T-cell (primary cell): ENCODE measurements at regions not wholly inside any gene's neighbourhood (a gene's known extent, or its start where the extent isn't known, plus 50 kb on each side); places are given as distances from the start of the nearest gene placed in this dataset.
"Not testable (repeated sequence)": the region's sequence is repeated elsewhere in the genome, so short reads cannot be mapped to it uniquely, and the experiment has no call there.

Source experiments
- ATAC-seq, 4 experiments: fragments of 200-7000 bp in 3 of 4; fragments of 150-1000 bp in 1 of 4; cut with Tn5 transposase; replicated peaks in 1 of 4; 1 replicate in 3 of 4; 2 replicates in 1 of 4; pipeline ENCODE4 v1.10.0; 2021; ENCODE audit warnings: moderate library complexity in 3 of 4, mild to moderate bottlenecking in 2 of 4, moderate number of reproducible peaks in 1 of 4
- CTCF ChIA-PET, 2 donors: fragments of 300-600 bp; sonication (Branson Sonifier 250); formaldehyde crosslinking; loops; one replicate each; lab custom pipeline; 2022; ENCODE audit warnings: antibody characterized with exemption in 2 of 2; lab: Charles Lee
- POLR2A ChIA-PET, 2 donors: fragments of 300-600 bp; sonication (Branson Sonifier 250); formaldehyde crosslinking; loops; one replicate each; lab custom pipeline; 2022; ENCODE audit warnings: antibody characterized with exemption in 2 of 2; lab: Charles Lee
- DNase-seq, 35 experiments: peaks; one replicate each; pipeline versions ENCODE4 v3.0.0 to v3.0.0-alpha.2; 2013 to 2023
- H3K27ac ChIP-seq: one replicate; pipeline ENCODE4 v1.5.1; 2013; ENCODE audit warnings: low read length
- H3K27me3 ChIP-seq, 2 experiments: replicated peaks in 1 of 2; 1 replicate in 1 of 2; 2 replicates in 1 of 2; pipeline versions ENCODE4 v1.6.1 to v1.7.0; 2013; ENCODE audit warnings: low read length in 1 of 2, mixed read lengths in 1 of 2; ENCODE audit not compliant: control insufficient read depth in 2 of 2, insufficient read depth in 2 of 2; ENCODE audit errors: extremely low read depth in 1 of 2
- H3K36me3 ChIP-seq, 2 donors: 1 replicate in 1 of 2; 2 replicates in 1 of 2; pipeline versions ENCODE4 v1.6.1 to v1.7.0; 2013; ENCODE audit warnings: low read length in 1 of 2; ENCODE audit not compliant: control insufficient read depth in 2 of 2, insufficient read depth in 1 of 2; ENCODE audit errors: extremely low read depth in 1 of 2
- H3K4me1 ChIP-seq, 2 experiments: 1 replicate in 1 of 2; 2 replicates in 1 of 2; pipeline versions ENCODE4 v1.6.1 to v1.7.0; 2013; ENCODE audit warnings: low read length in 2 of 2, mixed read lengths in 1 of 2; ENCODE audit not compliant: insufficient read depth in 2 of 2, control insufficient read depth in 1 of 2; ENCODE audit errors: extremely low read depth in 1 of 2
- H3K4me3 ChIP-seq, 2 donors: 1 replicate in 1 of 2; 2 replicates in 1 of 2; pipeline versions ENCODE4 v1.5.1 to v1.7.0; 2013; ENCODE audit warnings: mild to moderate bottlenecking in 2 of 2, low read length in 1 of 2, moderate library complexity in 1 of 2; ENCODE audit not compliant: control insufficient read depth in 1 of 2; ENCODE audit errors: extremely low read depth in 1 of 2
- H3K9me3 ChIP-seq: 2 replicates; pipeline ENCODE4 v1.7.0; 2013
- H3K27ac Mint-ChIP-seq, 2 donors: one replicate each; pipeline ENCODE4 v1.8.0; 2020 to 2021; ENCODE audit warnings: mild to moderate bottlenecking in 2 of 2, mixed read lengths in 2 of 2
- H3K27me3 Mint-ChIP-seq, 2 donors: one replicate each; pipeline ENCODE4 v1.8.0; 2021 to 2022; ENCODE audit warnings: mixed read lengths in 2 of 2
- H3K36me3 Mint-ChIP-seq: one replicate; pipeline ENCODE4 v1.8.0; 2021; ENCODE audit warnings: mixed read lengths
- H3K4me1 Mint-ChIP-seq, 3 donors: one replicate each; pipeline ENCODE4 v1.8.0; 2020 to 2022; ENCODE audit warnings: mixed read lengths in 3 of 3, mild to moderate bottlenecking in 1 of 3
- H3K4me3 Mint-ChIP-seq, 3 donors: one replicate each; pipeline ENCODE4 v1.8.0; 2020 to 2022; ENCODE audit warnings: mild to moderate bottlenecking in 3 of 3, mixed read lengths in 3 of 3, moderate library complexity in 3 of 3
- H3K9me3 Mint-ChIP-seq, 3 donors: one replicate each; pipeline ENCODE4 v1.8.0; 2020 to 2022; ENCODE audit warnings: mixed read lengths in 3 of 3
- WGBS: methylation state at CpG from one replicate; pipeline ENCODE4 v1.1.5; 2013; ENCODE audit warnings: missing lambda C conversion rate; ENCODE audit not compliant: insufficient coverage; 5-methylcytosine and 5-hydroxymethylcytosine counted together

DNA sequence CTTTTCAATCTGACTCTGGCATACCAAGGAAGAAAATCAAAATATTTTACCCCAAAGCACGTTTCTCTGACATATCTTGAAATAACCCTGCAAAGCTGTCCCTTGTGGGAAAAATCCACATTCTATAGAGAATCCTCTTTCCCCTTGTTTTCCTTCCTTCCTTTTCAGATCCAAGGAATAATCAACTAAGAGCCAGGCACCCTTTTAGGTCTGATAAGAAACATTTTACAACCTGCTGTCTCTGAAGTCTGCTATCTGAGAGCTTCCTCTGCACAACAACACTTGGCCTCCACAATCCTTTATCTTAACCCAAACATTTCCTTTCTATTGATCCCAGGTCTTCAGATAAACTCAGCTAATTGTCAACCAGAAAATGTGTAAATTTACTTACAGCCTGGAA, 224.1 kb upstream of the DGKB start:
- H3K9me3 ChIP-seq, ATAC-seq, H3K4me1 ChIP-seq, DNase-seq, H3K4me3 ChIP-seq, H3K36me3 ChIP-seq, POLR2A ChIA-PET, H3K27ac ChIP-seq, H3K4me1 Mint-ChIP-seq, H3K36me3 Mint-ChIP-seq, H3K4me3 Mint-ChIP-seq, H3K27me3 ChIP-seq, H3K27me3 Mint-ChIP-seq, H3K27ac Mint-ChIP-seq, CTCF ChIA-PET: not testable (repeated sequence)
- 43% methylated on average over 1 of the region's 1 CpG for WGBS
- H3K9me3 Mint-ChIP-seq: peaks cover 0 to 19% (median 13%) of the 10 kb centered on the region in 3 donors

DNA sequence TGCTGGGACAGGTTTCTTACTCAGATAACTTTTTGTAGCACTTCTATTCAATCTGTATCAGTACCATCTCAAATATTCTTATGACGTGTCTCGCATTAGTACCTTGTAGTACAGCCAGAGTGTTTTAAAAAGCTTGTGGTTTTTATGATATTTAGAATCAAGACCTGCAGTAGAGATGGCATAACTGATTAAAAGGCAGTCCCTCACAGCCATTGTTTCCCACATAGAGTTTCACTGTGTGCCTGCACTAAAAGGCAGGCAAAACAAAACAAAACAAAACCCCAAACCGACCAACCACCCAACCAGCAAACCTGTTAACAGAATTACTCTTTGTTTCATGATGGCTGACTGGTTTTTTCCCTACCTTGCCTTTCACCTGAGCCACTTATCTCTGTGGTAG, 221.3 kb upstream of the DGKB start:
- WGBS: 13% methylated on average over 1 of the region's 3 CpGs
- Histone ChIP-seq H3K27ac (no peak overlapping the region), H3K27me3 (no peaks in the 10 kb centered on the region), H3K9me3 (no peaks in the 10 kb centered on the region), H3K4me3 (no peak overlapping the region), H3K4me1 (no peaks in the 10 kb centered on the region), H3K36me3 (no peaks in the 10 kb centered on the region)
- Mint-ChIP-seq H3K36me3 (no peaks in the 10 kb centered on the region), H3K9me3 (peaks cover 5 to 25% (median 23%) of the 10 kb centered on the region in 3 donors), H3K4me1 (no peaks in the 10 kb centered on the region), H3K27me3 (no peaks in the 10 kb centered on the region), H3K27ac (no peak overlapping the region), H3K4me3 (no peak overlapping the region)
- ATAC-seq: no peak
- POLR2A ChIA-PET: no interaction called here
- DNase-seq: no peak
- CTCF ChIA-PET: no interaction called here

DNA sequence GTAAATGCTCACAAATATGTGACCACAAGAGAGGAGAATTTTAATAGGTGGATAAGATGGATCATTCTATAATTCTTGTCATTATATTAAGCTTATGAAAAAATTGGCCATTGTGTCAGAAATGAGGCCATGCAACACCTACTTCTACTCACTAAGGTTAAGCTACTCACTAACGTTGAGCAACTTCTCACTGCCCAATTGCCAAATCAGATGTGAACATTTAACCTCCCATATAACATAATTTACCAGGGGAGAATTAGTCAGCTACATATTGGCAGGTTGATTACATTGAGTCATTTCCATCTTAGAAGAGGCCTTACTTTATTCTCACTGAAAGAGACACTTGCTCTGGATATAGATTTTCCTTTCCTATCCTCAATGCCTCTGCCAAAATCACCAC, 211.2 kb upstream of the DGKB start:
- Mint-ChIP-seq H3K27me3 (no peaks in the 10 kb centered on the region), H3K9me3 (peaks cover 5 to 14% (median 8%) of the 10 kb centered on the region in 3 donors)

DNA sequence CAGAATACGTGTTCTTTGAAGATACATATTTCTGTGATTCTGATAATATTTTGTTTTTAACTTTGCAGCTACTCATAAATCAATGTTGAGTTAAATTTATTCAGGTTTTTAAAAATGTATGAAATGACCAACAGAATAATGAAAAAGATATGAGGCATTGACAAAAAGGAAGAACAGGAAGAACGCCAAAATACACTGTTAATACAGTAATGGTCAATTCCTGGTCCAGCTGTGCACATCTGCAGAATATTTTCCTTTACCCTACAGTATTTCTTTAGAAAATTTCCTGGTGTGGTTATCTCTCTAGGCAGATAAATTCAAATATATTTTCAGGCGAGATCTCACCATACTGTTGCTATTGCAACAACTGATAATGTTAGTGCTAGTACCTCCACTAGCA, 203.2 kb upstream of the DGKB start:
- CTCF ChIA-PET: interaction anchor here in 1 of 2 donors (0.6 kb wide), 1 partner anchor 14 kb away, joined by 3 read pairs; no protein-coding TSS in a partner anchor
- WGBS: no CpG with 5 or more reads among the region's 3 CpGs
- ATAC-seq (no peak), DNase-seq (no peak)
- Mint-ChIP-seq H3K4me1 (no peaks in the 10 kb centered on the region), H3K4me3 (no peak overlapping the region), H3K27me3 (no peaks in the 10 kb centered on the region), H3K36me3 (no peaks in the 10 kb centered on the region), H3K9me3 (peaks cover 3 to 21% (median 17%) of the 10 kb centered on the region in 3 donors), H3K27ac (no peak overlapping the region)
- H3K4me3 ChIP-seq: no peak overlapping the region
- no peak overlapping the region for H3K27ac ChIP-seq
- H3K9me3 ChIP-seq: no peaks in the 10 kb centered on the region
- H3K36me3 ChIP-seq: no peaks in the 10 kb centered on the region
- H3K27me3 ChIP-seq: no peaks in the 10 kb centered on the region
- H3K4me1 ChIP-seq: no peaks in the 10 kb centered on the region
- POLR2A ChIA-PET: no interaction called here

More for the DNA sequence above, 211.2 kb upstream of the DGKB start:
- H3K4me1 Mint-ChIP-seq: no peaks in the 10 kb centered on the region
- no peak overlapping the region for H3K27ac Mint-ChIP-seq
- WGBS: no CpG with 5 or more reads among the region's 1 CpG
- no peak for ATAC-seq
- no peak overlapping the region for H3K27ac ChIP-seq
- DNase-seq: no peak
- no peak overlapping the region for H3K4me3 Mint-ChIP-seq
- ChIA-PET POLR2A (no interaction called here), CTCF (interaction anchor here in 1 of 2 donors (0.5 kb wide), 1 partner anchor 30 kb away, joined by 8 read pairs; no protein-coding TSS in a partner anchor)
- no peaks in the 10 kb centered on the region for H3K36me3 ChIP-seq
- H3K4me3 ChIP-seq: no peak overlapping the region
- H3K36me3 Mint-ChIP-seq: no peaks in the 10 kb centered on the region
- no peaks in the 10 kb centered on the region for H3K27me3 ChIP-seq
- H3K4me1 ChIP-seq: no peaks in the 10 kb centered on the region
- no peaks in the 10 kb centered on the region for H3K9me3 ChIP-seq

DNA sequence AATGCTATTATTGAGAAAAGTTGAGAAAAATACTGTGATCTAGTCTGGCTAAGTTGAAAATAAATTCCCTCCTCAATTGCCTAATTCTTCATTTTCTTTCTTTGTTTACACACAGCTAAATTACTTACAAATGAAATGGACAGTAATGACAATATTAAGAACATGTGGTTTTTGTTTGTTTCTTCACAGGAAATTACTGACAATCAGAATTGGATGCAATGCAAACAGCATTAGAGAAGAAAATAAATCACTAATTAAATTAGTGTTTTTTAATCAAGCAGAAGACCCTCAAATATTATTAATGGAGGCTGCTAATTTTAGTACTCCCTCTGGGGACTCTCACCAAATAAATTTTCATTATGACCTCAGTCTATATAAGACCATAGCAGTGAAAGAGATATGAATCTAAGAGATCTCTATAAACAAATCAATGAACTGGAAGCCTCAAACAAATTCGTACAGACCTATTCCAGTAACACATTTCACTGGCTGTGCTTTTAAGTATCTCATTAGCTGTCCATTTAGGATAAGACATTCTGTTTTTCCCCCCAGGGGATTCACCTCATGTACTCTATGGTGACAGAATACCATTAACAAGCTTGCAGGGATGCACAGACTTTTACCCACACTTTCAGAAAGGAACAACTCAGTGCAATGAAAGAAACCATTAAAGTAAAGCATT, 202.0 kb upstream of the DGKB start:
- no CpG with 5 or more reads among the region's 1 CpG for WGBS
- H3K4me3 Mint-ChIP-seq: no peak overlapping the region
- Histone ChIP-seq H3K4me3 (no peak overlapping the region), H3K9me3 (no peaks in the 10 kb centered on the region), H3K4me1 (no peaks in the 10 kb centered on the region), H3K27ac (no peak overlapping the region), H3K27me3 (no peaks in the 10 kb centered on the region), H3K36me3 (no peaks in the 10 kb centered on the region)
- POLR2A ChIA-PET: no interaction called here
- H3K27ac Mint-ChIP-seq: no peak overlapping the region
- ATAC-seq (no peak), DNase-seq (no peak)
- CTCF ChIA-PET: no interaction called here
- H3K27me3 Mint-ChIP-seq: no peaks in the 10 kb centered on the region
- peaks cover 3 to 16% (median 9%) of the 10 kb centered on the region in 3 donors for H3K9me3 Mint-ChIP-seq
- H3K4me1 Mint-ChIP-seq: no peaks in the 10 kb centered on the region
- no peaks in the 10 kb centered on the region for H3K36me3 Mint-ChIP-seq

DNA sequence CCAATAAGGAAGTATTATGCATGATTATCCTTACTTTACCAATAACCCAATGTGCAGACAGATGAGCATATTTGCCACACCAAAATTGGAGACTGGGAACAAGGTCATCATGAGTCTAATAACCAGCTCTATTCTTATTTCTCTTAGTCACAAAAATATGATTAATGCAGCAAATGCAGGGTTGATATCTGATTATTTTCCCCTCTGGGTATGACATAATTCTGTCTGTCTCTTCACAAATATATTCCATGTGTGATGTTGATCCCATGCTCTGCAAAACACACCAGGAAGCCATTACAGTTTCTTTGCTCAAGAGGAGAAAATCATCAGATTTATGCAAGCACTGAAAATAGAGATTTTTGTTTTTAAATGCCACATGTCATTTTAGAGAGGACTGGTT, 196.5 kb upstream of the DGKB start:
- H3K4me1 ChIP-seq: no peaks in the 10 kb centered on the region
- Mint-ChIP-seq H3K4me1 (no peaks in the 10 kb centered on the region), H3K36me3 (no peaks in the 10 kb centered on the region), H3K27me3 (no peaks in the 10 kb centered on the region), H3K27ac (no peak overlapping the region), H3K9me3 (peaks cover 0 to 4% (median 2%) of the 10 kb centered on the region in 3 donors), H3K4me3 (no peak overlapping the region)
- no peak overlapping the region for H3K27ac ChIP-seq
- CTCF ChIA-PET: interaction anchor here in 1 of 2 donors (0.6 kb wide), 1 partner anchor 1024 kb away, joined by 3 read pairs; no protein-coding TSS in a partner anchor
- H3K9me3 ChIP-seq: no peaks in the 10 kb centered on the region
- ATAC-seq: no peak
- no peak for DNase-seq
- no peak overlapping the region for H3K4me3 ChIP-seq
- no peaks in the 10 kb centered on the region for H3K36me3 ChIP-seq
- POLR2A ChIA-PET: no interaction called here
- no peaks in the 10 kb centered on the region for H3K27me3 ChIP-seq
